Activated CD8-positive, alpha-beta T cell treated with anti-CD3 and anti-CD28 coated beads, Interleukin-2, amount 10 ng/mL, durations not matched to agents 7 days and 5 days (primary cell): ENCODE measurements at regions not wholly inside any gene's neighbourhood (a gene's known extent, or its start where the extent isn't known, plus 50 kb on each side); places are given as distances from the start of the nearest gene placed in this dataset.

ENCODE experiments used
- ATAC-seq: fragments of 150-1000 bp; cut with Tn5 transposase; one replicate; pipeline ENCODE4 v1.10.0; 2021; ENCODE audit warnings: moderate library complexity
- CTCF ChIA-PET: fragments of 350-600 bp; sonication (Branson Sonifier 250); formaldehyde crosslinking; loops from one replicate; lab custom pipeline; 2021; ENCODE audit warnings: antibody characterized with exemption; lab: Charles Lee
- POLR2A ChIA-PET: fragments of 350-600 bp; sonication (Branson Sonifier 250); formaldehyde crosslinking; loops from one replicate; lab custom pipeline; 2021; ENCODE audit warnings: antibody characterized with exemption; lab: Charles Lee
- DNase-seq: peaks from one replicate; pipeline ENCODE4 v3.0.0-alpha.2; 2020
- H3K27ac Mint-ChIP-seq: one replicate; pipeline ENCODE4 v1.8.0; 2021; ENCODE audit warnings: mild to moderate bottlenecking, mixed read lengths
- H3K27me3 Mint-ChIP-seq: one replicate; pipeline ENCODE4 v1.8.0; 2021; ENCODE audit warnings: low read depth, mixed read lengths
- H3K36me3 Mint-ChIP-seq: one replicate; pipeline ENCODE4 v1.8.0; 2021; ENCODE audit warnings: low read depth, mixed read lengths
- H3K4me1 Mint-ChIP-seq: one replicate; pipeline ENCODE4 v1.8.0; 2021; ENCODE audit warnings: low read depth, mixed read lengths
- H3K4me3 Mint-ChIP-seq: one replicate; pipeline ENCODE4 v1.8.0; 2021; ENCODE audit warnings: mild to moderate bottlenecking, mixed read lengths
- H3K9me3 Mint-ChIP-seq: one replicate; pipeline ENCODE4 v1.8.0; 2022; ENCODE audit warnings: mixed read lengths; ENCODE audit not compliant: insufficient read depth

- ChIA-PET CTCF (no interaction called here), POLR2A (no interaction called here)
- H3K4me1 Mint-ChIP-seq: no peaks in the 10 kb centered on the region
- H3K36me3 Mint-ChIP-seq: no peaks in the 10 kb centered on the region
- peaks cover 6% of the 10 kb centered on the region for H3K9me3 Mint-ChIP-seq
- peaks cover 11% of the 10 kb centered on the region for H3K27me3 Mint-ChIP-seq
- DNase-seq: no peak
- no peak overlapping the region for H3K27ac Mint-ChIP-seq
- no peak for ATAC-seq
- no peak overlapping the region for H3K4me3 Mint-ChIP-seq
These were observed 92.9 kb upstream of the ALKAL2 start for GRCh38 chr2:380772-381171.

DNA sequence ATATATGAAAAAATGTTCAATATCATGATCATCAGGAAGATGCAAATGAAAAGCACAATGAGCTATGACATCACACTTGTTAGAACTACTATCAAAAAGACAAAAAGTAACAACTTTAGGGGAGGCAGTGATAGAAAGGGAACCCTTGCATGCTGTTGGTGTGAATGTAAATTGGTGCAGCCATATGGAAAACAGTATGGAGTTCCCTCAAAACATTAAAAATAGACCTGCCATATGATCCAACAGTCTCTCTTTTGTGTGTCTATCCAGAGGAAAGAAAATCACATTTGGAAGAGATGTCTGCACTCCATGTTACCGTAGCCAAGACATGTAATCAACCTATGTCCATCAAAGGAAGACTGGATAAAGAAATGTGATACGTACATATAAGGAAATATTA is 92.3 kb upstream of the ALKAL2 start:
- DNase-seq (no peak), ATAC-seq (no peak)
- ChIA-PET POLR2A (interaction anchor here (0.6 kb wide), 1 partner anchor 98 kb away, joined by 3 read pairs; no protein-coding TSS in a partner anchor), CTCF (no interaction called here)
- H3K36me3 Mint-ChIP-seq: no peaks in the 10 kb centered on the region
- H3K27me3 Mint-ChIP-seq: peaks cover 11% of the 10 kb centered on the region
- no peak overlapping the region for H3K4me3 Mint-ChIP-seq
- H3K27ac Mint-ChIP-seq: no peak overlapping the region
- H3K9me3 Mint-ChIP-seq: peaks cover 6% of the 10 kb centered on the region
- no peaks in the 10 kb centered on the region for H3K4me1 Mint-ChIP-seq

- no peak overlapping the region for H3K4me3 Mint-ChIP-seq
- no peaks in the 10 kb centered on the region for H3K4me1 Mint-ChIP-seq
- no peak for DNase-seq
- no peak overlapping the region for H3K27ac Mint-ChIP-seq
- no peaks in the 10 kb centered on the region for H3K36me3 Mint-ChIP-seq
- peaks cover 11% of the 10 kb centered on the region for H3K27me3 Mint-ChIP-seq
- CTCF ChIA-PET: no interaction called here
- no peak for ATAC-seq
- peaks cover 6% of the 10 kb centered on the region for H3K9me3 Mint-ChIP-seq
- POLR2A ChIA-PET: interaction anchor here (0.6 kb wide), 1 partner anchor 99 kb away, joined by 3 read pairs; no protein-coding TSS in a partner anchor
These were observed 91.9 kb upstream of the ALKAL2 start for GRCh38 chr2:379778-380177.

DNA sequence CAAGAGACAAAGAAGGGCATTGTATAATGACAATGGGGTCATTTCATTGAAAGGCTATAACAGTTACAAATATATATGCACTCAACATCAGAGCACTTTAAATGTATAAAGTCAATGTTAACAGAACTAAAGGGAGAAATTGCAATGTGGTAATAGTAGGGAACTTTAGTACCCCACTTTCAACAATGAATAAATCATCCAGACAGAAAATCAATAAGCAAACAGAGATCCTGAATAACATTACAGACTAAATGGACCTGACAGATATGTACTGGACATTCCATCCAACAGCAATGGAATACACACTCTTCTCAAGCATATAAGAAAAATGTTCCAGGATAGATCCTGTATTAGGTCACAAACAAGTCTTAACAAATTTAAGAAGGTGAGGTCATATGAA is 90.5 kb upstream of the ALKAL2 start:
- Mint-ChIP-seq H3K27me3 (peaks cover 11% of the 10 kb centered on the region), H3K4me1 (no peaks in the 10 kb centered on the region), H3K4me3 (no peak overlapping the region), H3K9me3 (peaks cover 6% of the 10 kb centered on the region), H3K27ac (no peak overlapping the region), H3K36me3 (no peaks in the 10 kb centered on the region)
- ChIA-PET CTCF (no interaction called here), POLR2A (no interaction called here)
- no peak for DNase-seq
- no peak for ATAC-seq

GRCh38 chr2:377414-377813 is 89.5 kb upstream of the ALKAL2 start:
- peaks cover 16% of the 10 kb centered on the region for H3K27me3 Mint-ChIP-seq
- H3K9me3 Mint-ChIP-seq: peaks cover 6% of the 10 kb centered on the region
- CTCF ChIA-PET: no interaction called here
- DNase-seq: no peak
- no peaks in the 10 kb centered on the region for H3K4me1 Mint-ChIP-seq
- H3K36me3 Mint-ChIP-seq: no peaks in the 10 kb centered on the region
- ATAC-seq: no peak
- H3K4me3 Mint-ChIP-seq: no peak overlapping the region
- POLR2A ChIA-PET: no interaction called here
- no peak overlapping the region for H3K27ac Mint-ChIP-seq

- no peak for ATAC-seq
- no peak overlapping the region for H3K27ac Mint-ChIP-seq
- no peaks in the 10 kb centered on the region for H3K4me1 Mint-ChIP-seq
- no peak for DNase-seq
- H3K27me3 Mint-ChIP-seq: peaks cover 23% of the 10 kb centered on the region
- no peak overlapping the region for H3K4me3 Mint-ChIP-seq
- POLR2A ChIA-PET: no interaction called here
- peaks cover 6% of the 10 kb centered on the region for H3K9me3 Mint-ChIP-seq
- H3K36me3 Mint-ChIP-seq: no peaks in the 10 kb centered on the region
- CTCF ChIA-PET: no interaction called here
These were observed 88.0 kb upstream of the ALKAL2 start for GRCh38 chr2:375956-376307.

DNA sequence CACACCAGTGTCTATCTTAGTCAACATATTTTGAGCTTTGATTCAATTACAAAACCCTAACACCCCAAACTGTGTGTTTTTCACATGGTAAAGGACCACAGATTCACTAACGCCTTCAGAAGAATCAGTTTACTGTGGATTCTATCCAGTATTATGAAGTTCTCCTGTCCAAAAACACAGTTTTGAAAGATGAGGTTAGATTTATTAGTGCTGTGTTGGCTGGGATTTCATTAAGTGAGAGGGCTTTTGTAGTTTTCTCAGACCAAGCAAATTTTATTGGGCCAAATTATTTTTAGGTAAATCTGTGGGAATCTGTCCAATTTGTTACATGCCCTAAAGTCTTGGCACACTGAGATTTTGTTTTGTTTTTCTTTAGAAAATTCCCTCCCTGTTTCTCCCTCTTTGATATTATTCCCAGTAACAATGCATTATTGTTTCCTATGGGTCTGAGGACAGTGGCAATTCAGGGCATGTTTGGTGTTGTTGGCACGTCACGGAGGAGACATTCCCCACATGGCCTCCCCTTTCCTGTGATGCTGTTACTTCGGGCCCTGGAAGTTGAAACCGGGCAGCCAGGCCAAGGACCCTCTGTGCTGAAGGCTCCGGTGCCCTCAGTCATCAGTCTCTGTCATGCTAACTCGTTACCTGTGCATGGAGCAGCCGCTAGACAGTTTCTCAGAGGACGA is 87.5 kb upstream of the ALKAL2 start:
- no peaks in the 10 kb centered on the region for H3K4me1 Mint-ChIP-seq
- POLR2A ChIA-PET: no interaction called here
- H3K27me3 Mint-ChIP-seq: peaks cover 23% of the 10 kb centered on the region

DNA sequence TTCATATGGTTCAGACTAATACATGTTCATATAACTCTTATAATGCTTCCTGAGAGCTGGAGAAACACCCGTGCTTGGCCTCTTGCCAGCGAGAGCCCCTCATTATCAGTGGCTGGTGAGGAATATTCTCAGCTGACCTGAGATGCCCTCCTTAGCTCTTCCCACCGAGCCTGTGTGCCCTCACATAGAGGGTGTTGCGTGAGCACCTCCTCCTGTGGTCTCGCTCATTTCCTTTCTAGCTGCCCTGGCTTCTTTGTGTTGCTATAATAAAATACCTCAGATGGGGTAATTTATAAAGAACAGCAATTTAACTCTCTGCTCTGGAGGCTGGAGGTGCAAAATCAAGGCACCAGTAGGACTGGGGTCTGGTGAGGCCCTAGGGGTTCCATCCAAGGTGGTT is 80.5 kb upstream of the ALKAL2 start:
- DNase-seq (no peak), ATAC-seq (no peak)
- Mint-ChIP-seq H3K4me3 (no peak overlapping the region), H3K27me3 (peaks cover 16% of the 10 kb centered on the region), H3K9me3 (no peaks in the 10 kb centered on the region), H3K4me1 (peaks cover 5% of the 10 kb centered on the region), H3K27ac (no peak overlapping the region), H3K36me3 (no peaks in the 10 kb centered on the region)
- POLR2A ChIA-PET: no interaction called here
- CTCF ChIA-PET: no interaction called here

More for the DNA sequence above, 87.5 kb upstream of the ALKAL2 start:
- DNase-seq (no peak), ATAC-seq (no peak)
- no peak overlapping the region for H3K27ac Mint-ChIP-seq
- peaks cover 6% of the 10 kb centered on the region for H3K9me3 Mint-ChIP-seq
- no peaks in the 10 kb centered on the region for H3K36me3 Mint-ChIP-seq
- CTCF ChIA-PET: no interaction called here
- H3K4me3 Mint-ChIP-seq: no peak overlapping the region

- H3K36me3 Mint-ChIP-seq: no peaks in the 10 kb centered on the region
- no peak overlapping the region for H3K27ac Mint-ChIP-seq
- peaks cover 11% of the 10 kb centered on the region for H3K27me3 Mint-ChIP-seq
- H3K4me3 Mint-ChIP-seq: no peak overlapping the region
- H3K4me1 Mint-ChIP-seq: peaks cover 5% of the 10 kb centered on the region
- POLR2A ChIA-PET: no interaction called here
- DNase-seq: no peak
- no peaks in the 10 kb centered on the region for H3K9me3 Mint-ChIP-seq
- ATAC-seq: no peak
- CTCF ChIA-PET: no interaction called here
These were observed 79.4 kb upstream of the ALKAL2 start for GRCh38 chr2:367246-367645.

DNA sequence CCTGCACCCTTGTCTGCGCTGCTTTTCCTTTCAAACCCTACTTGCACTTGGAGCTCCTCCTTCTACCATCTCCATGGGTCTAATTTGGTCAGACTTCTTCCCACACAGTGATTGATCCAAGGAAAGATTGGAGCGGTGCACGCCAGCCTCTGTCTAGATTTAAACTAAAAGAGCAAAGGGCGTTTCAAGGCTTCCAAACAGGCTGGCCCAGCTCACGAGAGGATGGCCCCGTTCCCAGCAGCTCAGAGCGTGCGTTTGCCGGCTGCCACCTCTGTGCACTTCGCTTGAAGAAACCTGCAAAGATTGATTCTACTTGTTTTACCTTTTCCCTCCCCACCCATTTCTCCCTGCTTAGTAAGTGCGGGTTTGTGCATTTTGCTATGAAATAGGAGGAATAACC is 78.8 kb upstream of the ALKAL2 start:
- H3K27me3 Mint-ChIP-seq: peaks cover 8% of the 10 kb centered on the region
- H3K9me3 Mint-ChIP-seq: no peaks in the 10 kb centered on the region
- H3K27ac Mint-ChIP-seq: no peak overlapping the region
- H3K4me1 Mint-ChIP-seq: peaks cover 5% of the 10 kb centered on the region
- ATAC-seq: no peak
- DNase-seq: no peak
- CTCF ChIA-PET: no interaction called here
- no peaks in the 10 kb centered on the region for H3K36me3 Mint-ChIP-seq
- POLR2A ChIA-PET: no interaction called here
- no peak overlapping the region for H3K4me3 Mint-ChIP-seq

- ATAC-seq: no peak
- peaks cover 5% of the 10 kb centered on the region for H3K27me3 Mint-ChIP-seq
- H3K4me1 Mint-ChIP-seq: peaks cover 5% of the 10 kb centered on the region
- H3K36me3 Mint-ChIP-seq: no peaks in the 10 kb centered on the region
- no peak for DNase-seq
- ChIA-PET CTCF (no interaction called here), POLR2A (no interaction called here)
- no peak overlapping the region for H3K4me3 Mint-ChIP-seq
- no peaks in the 10 kb centered on the region for H3K9me3 Mint-ChIP-seq
- no peak overlapping the region for H3K27ac Mint-ChIP-seq
These were observed 77.7 kb upstream of the ALKAL2 start for GRCh38 chr2:365367-366275.

- Mint-ChIP-seq H3K4me1 (peaks cover 5% of the 10 kb centered on the region), H3K36me3 (no peaks in the 10 kb centered on the region), H3K4me3 (no peak overlapping the region), H3K27me3 (peaks cover 8% of the 10 kb centered on the region), H3K27ac (no peak overlapping the region), H3K9me3 (no peaks in the 10 kb centered on the region)
- POLR2A ChIA-PET: no interaction called here
- ATAC-seq (no peak), DNase-seq (no peak)
- CTCF ChIA-PET: no interaction called here
These were observed 76.1 kb upstream of the ALKAL2 start for GRCh38 chr2:363824-364470.
